ENCODE measurements at regions not wholly inside any gene's neighbourhood (a gene's known extent, or its start where the extent isn't known, plus 50 kb on each side); places are given as distances from the start of the nearest gene placed in this dataset.
"Not testable (repeated sequence)": the region's sequence is repeated elsewhere in the genome, so short reads cannot be mapped to it uniquely, and the experiment has no call there.

GRCh38 chr6:15023018-15023417 lies 222.9 kb upstream of the JARID2 start:
- TF ChIP-seq CTCF (IDR thresholded peaks at IDR 0.05); REST (IDR thresholded peaks at IDR 0.05; ENCODE audit: insufficient read depth in 1 of 2, low read depth in 2 of 2, low read length in 1 of 2); TCF7L2 (IDR thresholded peaks at IDR 0.05; ENCODE audit: low read depth, low read length); POLR2AphosphoS5 (IDR thresholded peaks at IDR 0.05; ENCODE audit: low read depth, low read length): not testable (repeated sequence)
